ENCODE measurements at regions not wholly inside any gene's neighbourhood (a gene's known extent, or its start where the extent isn't known, plus 50 kb on each side); places are given as distances from the start of the nearest gene placed in this dataset.
"Not testable (repeated sequence)": the region's sequence is repeated elsewhere in the genome, so short reads cannot be mapped to it uniquely, and the experiment has no call there.

DNA sequence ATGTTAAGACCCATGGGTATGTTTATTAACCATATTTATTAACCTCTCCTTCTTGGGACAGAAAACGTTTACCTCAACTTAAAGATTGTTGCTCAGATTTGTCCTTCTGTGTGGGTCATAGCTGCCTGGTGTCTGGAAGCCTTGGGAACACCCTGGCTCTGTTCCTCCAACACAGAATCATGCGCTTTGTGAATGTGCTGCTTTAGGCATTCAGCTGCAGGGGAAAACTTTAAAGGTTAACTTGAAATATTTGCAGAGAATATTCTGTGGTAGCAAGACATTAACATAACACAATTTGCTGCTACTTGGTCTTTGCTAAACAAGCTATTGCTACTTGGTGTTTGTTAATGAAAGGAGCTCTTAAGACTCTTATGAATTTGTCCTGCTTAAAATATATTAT, 50.5 kb upstream of the THOC3 start:
- ATAC-seq: not testable (repeated sequence)

DNA sequence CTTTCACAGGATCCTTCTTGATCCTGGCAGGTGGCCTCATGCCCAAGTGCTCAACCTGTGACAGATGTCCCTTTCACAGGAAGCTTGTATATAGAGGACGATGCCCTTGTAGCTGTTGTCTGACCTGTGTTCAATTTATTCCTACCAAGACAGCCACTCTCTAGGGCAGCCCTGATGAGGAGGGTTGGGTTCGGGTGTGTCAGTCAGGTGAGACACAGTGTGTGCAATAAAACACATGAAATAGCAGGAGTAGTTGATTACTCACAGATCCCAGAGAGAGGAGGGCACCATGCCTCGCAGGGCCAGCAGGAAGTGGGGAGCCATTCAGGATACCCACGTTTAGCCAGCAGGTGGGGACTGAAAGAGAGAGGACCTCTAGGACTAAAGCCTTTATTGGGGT, 52.7 kb upstream of the THOC3 start:
- not testable (repeated sequence) for ATAC-seq

DNA sequence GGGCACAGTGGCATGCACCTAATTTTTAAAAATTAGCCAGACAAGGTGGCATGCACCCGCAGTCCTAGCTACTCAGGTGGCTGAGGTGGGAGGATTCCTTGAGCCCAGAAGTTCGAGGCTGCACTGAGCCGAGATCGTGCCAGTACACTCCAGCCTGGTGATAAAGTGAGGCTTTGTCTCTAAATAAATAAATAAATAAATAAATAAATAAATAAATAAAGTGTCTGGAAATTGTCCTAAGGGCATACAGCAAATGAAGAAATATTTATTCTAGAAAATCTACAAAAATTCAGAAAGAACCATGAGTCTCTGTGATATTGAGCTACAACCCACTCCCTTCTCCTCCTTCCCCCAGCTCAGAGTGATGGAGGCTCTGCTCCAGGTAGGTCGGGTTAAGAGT, 55.4 kb upstream of the THOC3 start:
- ATAC-seq: not testable (repeated sequence)

DNA sequence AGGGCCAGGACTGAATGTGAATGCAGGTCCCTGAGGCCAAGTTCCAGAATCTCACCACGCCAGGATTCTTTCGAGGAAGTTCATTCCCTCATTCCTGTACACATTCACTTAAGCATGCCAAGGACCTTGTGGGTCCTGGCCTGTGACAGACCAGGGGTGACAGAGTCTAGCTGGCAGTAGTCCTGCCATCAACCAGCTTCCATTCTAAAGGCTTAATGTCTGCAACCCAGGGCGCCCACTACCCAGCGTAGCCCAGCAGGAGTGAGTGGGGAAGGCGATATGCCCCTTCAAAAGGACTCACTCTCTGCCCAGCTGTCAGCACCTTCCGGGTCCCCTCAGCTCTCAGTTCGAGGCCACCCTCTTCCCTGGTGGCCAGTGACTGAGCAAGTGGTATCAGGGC, 61.3 kb upstream of the THOC3 start:
- ATAC-seq: not testable (repeated sequence)

DNA sequence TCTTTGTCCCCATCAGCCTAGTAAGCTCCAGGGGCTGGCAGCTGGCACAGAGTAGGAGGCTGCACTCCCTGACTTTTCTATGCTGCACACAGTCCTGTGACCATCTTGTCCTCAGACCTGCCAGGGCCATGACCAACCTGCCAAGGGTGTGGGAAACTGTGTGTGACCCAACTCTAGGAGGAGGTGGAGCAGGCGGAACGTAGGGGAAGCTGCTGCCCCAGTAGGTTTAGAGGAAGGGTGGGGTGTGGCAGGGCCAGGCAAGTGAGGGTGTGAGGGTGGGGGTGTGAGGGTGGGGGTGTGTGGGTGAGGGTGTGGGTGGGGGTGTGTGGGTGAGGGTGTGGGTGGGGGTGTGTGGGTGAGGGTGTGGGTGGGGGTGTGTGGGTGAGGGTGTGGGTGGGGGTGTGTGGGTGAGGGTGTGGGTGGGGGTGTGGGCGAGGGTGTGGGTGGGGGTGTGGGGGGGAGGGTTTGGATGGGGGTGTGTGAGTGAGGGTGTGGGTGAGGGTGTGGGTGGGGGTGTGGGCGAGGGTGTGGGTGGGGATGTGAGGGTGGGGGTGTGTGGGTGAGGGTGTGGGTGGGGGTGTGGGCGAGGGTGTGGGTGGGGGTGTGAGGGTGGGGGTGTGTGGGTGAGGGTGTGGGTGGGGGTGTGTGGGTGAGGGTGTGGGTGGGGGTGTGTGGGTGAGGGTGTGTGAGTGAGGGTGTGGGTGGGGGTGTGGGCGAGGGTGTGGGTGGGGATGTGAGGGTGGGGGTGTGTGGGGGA, 62.4 kb upstream of the THOC3 start:
- not testable (repeated sequence) for ATAC-seq

DNA sequence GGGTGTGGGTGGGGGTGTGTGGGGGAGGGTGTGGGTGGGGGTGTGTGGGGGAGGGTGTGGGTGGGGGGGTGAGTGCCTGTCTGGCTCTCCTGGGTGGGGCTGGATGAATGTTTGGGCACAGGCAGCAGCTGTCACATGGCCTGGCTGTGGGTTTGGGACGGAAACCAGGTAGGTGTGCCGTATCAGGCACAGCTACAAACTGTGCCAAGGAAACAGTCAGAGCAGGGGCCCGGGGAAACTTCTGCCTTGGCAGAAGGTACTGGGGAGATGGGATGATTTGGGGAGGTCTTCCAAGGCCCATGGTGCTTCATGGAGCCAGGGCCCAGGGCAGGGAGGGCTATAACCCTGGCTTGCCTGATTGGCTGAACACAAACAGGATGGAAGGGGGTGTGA, 63.0 kb upstream of the THOC3 start:
- ATAC-seq: not testable (repeated sequence)

DNA sequence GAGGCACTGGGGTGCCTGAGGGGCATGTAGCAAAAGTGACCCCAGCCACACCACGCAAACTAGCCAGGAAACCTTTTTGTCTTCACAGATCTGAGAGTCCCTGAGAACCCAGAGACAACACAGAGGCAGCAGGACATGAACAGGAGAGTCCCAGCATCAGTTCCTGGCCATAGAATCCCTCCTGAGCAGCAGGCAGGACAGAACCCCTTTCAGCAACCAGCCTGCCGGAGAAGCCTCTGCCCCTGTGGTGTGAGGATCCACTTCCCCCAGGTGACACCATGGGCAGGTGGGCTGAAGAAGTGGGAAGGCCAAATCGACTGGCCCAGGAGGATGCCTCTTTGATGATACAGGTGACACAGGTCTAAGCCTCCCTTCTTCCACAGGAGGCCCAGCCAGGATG, 65.1 kb upstream of the THOC3 start:
- ATAC-seq: not testable (repeated sequence)

DNA sequence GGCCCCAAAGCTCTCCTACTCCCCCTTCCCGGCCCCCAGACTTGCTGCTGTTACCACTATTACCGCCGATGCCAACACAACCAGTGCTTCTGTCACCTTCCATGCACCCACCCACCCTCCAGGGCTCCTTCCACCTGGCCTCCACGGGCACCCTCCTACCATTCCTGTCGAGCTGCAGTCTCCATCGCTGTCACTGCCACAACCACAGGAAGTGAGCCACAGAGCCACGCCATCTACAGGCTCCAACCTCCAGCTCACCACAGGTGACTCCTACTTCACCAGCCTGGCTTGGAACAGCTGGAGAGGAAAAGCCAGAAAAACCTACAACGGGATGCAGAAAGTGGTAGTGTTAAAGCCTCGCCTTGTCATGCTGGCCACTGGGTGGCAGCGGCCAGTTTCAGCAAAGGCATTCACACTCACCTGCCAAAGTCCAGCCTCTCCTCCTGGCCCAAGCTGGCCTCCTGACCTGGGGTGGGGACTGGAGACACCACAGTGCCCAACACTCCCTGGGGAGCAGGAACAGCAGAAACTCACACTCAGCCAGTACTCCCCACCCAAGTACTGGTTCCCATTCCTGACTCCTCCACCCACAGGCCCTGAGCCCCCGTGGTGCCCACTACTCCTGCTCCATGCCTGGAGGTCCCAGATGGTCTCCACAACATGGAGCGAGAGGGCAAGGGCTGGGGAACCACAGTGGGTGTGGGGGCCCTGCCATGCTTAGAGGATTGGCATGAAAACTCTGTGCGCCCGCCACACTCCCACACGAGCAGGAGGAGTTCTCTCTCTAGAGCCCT, 66.5 kb upstream of the THOC3 start:
- ATAC-seq: peak; percentile 57

DNA sequence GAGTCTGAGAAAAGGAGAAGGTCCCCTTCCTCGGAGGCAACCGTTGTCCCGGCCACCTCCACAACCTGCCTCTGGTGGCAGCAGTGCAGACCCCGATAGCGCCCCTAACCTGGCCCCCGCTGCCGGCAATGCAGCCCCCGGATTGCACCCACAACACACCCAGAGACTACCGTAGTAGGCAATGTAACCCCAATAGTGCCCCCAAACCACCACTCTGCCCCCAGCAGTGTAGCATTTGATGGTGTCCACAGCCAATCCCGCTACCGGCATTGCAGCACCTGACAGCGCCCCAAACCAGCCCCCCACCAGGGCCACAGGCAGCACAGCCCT, 67.1 kb upstream of the THOC3 start:
- ATAC-seq: not testable (repeated sequence)

DNA sequence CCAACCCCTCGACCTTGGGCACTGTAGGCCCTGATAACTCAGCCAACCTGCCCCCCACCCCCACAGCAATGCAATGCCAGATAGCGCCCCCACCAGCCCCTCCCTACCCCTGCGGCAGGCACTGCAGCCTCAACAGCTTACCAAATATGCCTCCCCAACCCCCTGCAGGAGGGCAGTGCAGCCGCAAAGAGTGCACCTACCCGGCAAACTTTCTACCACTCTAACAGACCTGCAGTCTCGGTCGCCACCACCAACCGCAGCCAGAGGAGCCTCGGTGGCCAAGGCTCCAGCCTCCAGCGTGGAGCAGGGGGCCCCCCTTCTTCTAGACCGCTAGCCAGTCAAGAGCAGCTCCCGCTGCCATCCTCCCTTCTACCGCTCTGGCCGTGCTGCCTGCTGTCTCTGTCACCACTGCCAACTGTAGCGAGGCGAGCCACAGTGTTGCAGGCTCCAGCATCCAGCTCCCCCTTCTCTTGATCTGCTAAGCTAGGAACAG, 67.7 kb upstream of the THOC3 start:
- ATAC-seq: not testable (repeated sequence)

DNA sequence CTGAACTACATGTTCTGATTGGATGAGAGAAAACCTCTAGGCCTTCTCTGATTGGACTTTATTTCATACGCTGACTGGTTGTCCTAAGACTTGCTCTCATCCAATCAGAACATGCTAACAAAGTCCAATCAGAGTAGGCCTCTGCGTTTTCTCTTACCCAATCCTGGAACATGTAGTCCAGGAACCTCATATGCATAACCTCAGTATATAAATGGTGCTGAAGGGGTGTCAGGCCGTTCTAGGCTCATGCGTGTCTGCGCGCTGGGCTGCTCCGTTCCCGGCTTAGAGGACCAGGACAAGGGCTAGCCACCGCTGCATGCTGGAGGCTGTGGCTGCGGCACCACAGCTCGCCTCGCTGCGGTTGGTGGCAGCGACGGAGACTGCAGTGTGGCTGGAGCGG, 68.3 kb upstream of the THOC3 start:
- ATAC-seq: not testable (repeated sequence)

DNA sequence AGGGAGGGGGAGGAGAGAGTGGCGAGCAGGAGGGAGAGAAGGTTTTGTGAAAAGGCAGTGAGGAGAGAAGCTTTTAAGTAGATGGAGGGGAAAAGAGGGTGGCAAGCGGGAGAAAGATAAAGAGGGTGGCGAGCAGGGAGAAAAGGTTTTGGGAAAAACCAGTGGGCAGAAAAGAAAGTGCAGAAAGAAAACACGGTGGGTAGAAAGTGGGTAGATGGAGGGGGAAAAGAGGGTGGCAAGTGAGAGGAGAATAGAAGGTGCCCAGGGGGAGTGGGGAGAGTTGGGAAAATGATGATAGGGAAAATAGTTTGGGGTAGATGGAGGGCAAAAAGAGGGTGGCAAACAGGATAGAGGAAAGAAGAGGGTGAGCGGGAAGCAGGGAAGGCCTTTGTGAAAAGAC, 69.1 kb upstream of the THOC3 start:
- not testable (repeated sequence) for ATAC-seq

DNA sequence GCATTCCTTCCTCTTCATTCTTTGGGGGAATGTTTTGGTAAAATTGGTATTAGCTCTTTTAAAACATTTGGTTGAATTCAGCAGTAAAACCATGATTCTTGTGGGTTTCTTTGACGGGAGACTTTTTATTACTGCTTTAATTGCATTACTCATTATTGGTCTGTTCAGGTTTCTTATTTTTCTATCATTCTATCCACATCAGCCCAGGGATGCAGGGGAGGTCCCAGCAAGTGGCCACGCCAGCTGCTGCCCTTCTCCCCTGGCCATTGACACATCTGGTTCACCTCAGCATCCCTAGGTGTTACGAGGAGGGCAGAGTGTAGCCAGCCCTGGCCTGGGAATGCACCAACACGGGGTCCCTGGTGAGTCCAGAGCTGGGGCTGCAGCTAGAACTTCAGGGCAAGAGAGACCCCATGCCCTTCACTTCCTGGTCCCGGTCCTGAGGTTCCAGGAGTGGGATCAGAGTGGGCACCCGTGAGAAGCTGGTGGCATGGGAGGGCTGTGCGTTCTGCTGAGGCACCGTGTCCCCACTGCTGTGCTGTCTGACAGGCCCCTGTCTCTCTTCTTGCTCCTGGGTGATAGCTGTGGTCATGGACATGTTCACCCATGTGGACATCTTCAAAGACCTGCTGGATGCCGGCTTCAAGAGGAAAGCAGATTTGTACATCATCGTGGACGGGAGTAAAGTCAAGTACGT, 72.1 kb upstream of the THOC3 start:
- not testable (repeated sequence) for ATAC-seq

DNA sequence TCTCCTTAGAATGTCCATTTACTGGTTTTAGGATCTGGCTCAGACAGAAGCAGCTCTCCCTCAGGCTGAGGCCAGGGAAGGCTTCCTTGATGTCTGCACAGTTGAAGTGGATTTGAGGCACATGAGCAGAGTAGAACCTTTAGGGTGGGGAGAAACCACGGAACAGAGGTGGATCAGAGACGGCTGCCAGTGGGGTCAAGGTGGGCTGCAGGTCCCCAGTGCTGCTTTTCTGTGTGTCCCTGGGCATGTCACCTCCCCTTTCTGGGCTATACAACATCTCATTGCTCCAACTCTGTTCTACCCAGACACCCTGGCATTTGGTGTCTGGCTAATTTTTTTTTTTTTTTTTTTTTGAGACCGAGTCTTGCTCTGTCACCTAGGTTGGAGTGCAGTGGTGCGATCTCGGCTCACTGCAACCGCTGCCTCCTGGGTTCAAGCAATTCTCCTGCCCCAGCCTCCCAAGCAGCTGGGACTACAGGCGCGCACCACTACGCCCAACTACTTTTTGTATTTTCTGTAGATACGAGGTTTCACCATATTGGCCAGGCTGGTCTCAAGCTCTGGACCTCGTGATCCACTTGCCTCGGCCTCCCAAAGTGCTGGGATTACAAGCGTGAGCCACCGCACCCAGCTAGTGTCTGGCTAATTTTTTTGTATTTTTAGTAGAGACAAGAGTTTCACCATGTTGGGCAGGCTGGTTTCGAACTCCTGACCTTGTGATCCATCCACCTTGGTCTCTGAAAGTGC, 73.3 kb upstream of the THOC3 start:
- not testable (repeated sequence) for ATAC-seq

DNA sequence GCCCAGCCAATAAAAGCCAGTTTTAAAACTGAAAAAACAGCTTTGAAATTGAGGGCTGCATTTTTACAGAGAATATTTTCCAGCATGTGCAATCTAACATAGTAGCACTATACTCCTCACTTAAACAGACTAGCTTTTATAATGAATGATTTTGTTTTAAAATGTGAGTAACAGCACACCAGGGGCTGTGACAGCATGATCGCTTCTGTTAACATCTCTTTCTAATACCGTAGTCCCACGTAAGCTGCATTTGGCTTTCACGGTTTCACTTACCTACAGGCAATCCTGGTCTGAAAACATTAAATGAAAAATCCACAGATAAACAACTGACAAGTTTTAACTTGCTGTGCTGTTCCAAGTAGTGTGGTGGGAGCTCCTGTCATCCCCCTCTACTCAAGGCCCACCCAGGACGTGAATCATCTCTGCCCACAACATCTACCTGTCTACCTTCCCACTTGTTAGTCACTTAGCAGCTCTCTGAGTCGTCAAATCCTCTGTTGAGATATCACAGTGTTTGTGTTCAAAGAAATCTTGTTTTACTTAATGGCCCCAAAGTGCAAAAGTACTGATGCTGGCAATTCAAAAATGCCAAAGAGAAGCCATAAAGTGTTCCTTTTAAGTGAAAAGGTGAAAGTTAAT, 74.0 kb upstream of the THOC3 start:
- ATAC-seq: not testable (repeated sequence)

DNA sequence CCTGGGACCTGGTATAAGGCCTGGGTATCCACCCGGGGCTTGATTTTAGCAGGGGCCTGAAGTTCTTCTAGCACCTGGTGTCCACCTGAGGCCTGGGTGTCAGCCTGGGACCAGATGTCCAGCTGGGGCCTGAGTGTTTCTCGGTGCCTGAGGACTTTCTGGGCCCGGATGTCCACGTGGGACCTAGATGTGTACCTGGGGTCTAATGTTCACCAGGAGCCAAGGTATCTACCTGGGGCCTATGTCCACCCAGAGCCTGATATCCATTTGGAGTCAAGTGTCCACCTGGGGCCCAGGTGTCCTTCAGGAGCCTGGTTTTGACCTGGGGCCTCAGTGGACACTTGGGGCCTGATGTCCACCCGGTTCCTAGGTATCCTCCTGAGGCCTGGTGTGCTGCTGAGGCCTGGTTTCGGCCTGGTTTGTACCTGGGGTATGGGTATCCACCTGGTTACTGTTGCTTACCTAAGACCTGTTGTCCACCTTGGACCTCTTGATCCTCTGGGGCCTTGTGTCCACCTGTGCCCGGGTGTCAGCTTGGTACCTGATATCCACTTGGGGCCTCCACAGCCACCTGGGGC, 75.2 kb upstream of the THOC3 start:
- ATAC-seq: not testable (repeated sequence)

DNA sequence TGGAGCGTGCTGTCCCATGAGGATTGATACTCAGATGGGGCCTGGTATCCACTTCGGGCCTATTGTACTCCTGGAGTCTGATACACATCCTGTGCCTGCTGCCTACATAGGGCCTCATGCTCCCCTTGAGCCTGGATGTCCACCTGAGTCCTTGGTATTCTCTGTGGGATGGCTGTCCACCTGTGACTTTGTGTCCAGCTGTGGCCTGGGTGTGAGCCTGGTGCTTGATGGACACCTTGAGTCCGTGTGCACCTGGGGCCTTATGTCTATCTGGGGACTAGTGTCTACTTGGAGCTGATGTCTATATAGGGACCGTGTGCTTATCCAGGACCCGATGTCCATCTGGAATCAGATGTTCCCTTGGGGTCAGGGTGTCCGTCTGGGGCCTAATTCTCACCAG, 75.9 kb upstream of the THOC3 start:
- ATAC-seq: not testable (repeated sequence)

DNA sequence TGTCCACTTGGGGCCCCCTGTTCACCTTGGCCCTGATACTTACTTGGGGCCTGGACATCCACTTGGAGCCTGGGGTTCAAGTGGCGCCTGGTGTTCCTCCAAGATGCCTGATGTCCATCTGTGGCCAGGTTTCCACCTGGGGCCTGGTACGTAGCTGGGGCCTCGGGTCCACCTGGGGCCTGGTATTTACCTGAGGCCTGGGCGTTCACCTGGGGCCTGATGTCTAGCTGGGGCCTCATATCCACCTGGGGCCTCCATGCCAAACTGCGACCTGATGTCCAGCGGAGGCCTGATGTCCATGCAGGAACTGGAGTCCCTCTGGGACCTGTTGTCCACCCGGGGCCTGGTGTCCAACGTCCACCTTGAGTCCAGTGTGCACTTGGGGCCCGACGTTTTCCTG, 76.3 kb upstream of the THOC3 start:
- not testable (repeated sequence) for ATAC-seq

DNA sequence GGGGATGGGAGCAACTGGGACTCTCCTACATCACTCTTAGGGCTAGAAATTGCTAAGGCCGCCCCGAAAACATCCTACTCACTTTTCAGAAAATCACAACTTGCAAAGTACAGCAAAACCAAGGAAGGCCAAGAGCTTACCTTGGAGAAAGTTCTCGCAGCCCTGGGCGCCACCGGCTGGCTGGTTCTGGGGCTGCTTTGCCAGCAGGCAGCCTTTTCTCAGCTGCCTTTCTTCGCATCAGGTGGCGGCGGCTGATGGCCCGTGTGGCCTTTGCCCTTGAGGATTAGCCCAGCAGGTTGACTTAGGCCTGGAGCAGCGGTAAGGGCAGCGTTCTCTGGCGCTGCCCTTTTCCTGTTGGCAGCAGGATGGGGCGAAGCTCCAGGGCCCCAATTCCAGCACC, 77.3 kb upstream of the THOC3 start:
- not testable (repeated sequence) for ATAC-seq

DNA sequence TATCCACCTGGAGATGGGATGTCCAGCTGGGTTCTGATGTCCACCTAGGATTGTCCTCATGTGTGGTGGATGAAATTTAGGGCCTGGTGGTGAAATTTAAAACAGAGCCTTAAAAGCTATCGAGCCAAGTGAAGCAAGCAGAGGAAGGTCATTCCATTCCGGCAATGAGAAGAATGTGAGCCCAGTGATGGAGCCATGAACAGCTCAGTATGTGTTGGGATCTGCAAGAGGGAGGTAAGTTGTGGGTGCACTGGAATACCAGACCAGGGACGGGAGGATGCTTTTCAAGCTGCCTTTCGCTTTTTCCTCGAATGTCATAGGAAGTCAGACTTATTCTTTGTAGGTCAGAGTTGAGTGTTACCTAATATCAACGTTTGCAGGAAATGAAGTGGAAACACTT, 80.6 kb upstream of the THOC3 start:
- ATAC-seq: not testable (repeated sequence)

DNA sequence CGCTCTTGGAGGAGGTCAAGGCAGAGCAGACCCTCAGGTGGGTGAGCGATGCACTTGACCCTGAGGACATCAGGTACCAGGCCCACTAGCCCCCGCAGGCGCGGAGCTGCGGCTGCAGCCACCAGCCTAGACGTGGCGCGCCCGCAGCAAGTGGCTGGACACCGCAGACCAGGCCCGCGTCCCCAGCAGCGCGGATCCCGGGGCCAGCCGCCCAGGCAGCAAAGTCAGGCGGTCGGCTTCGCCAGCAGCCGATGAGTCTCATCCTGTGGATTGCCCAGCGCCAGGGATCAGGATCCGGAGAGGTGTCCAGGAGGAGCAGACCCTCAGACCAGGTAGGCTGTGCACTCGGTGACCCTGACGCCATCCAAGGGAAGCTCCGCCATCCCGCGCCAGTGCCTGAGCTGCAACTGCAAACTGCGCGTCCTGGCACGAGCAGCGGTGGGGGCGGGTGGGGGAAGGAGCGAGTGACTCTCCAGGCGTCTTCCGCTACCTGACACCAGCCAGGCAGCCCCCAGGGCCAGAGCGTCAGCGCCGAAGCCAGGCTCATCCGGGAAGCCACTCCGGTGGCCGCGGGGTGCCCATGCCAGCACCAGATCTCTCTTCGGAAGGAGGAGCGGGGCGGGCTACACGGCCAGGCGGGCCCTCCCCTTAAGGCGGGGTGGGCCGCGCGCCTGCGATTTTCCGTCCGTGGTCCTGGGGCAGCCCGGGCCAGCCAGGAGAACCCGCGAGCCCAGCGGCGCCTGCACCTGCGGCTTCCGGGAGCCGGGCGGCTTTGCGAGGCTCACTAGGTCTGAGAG, 92.6 kb upstream of the THOC3 start:
- ATAC-seq: not testable (repeated sequence)

All from SK-N-SH treated with all-trans-retinoic acid at 6 μM for 48 hours (cell line).